ENCODE measurements at regions not wholly inside any gene's neighbourhood (a gene's known extent, or its start where the extent isn't known, plus 50 kb on each side); places are given as distances from the start of the nearest gene placed in this dataset.

DNA sequence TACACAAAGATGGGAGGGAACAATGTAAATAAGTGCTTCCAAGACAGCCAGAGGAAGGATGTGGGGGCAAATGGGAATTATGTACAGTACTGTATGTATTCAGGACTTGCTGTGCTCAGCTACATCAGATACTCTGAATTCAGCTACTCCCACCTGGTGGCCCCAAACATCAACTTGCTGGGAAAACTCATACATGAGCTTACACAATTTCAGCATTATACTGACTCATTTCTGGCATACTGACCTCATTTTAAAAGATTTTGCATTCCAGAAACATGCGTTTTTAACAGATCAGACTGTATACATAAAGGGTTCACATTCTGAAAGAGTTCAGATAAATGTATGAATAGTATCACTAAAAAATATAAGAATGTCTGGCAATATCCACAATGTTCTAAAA, 59.7 kb downstream of the GPX5 start:
- in situ Hi-C loops (cut with HindIII; ENCODE audit: low sequenced_read_pairs): no loop called here
- TF ChIP-seq, protein P1, sequence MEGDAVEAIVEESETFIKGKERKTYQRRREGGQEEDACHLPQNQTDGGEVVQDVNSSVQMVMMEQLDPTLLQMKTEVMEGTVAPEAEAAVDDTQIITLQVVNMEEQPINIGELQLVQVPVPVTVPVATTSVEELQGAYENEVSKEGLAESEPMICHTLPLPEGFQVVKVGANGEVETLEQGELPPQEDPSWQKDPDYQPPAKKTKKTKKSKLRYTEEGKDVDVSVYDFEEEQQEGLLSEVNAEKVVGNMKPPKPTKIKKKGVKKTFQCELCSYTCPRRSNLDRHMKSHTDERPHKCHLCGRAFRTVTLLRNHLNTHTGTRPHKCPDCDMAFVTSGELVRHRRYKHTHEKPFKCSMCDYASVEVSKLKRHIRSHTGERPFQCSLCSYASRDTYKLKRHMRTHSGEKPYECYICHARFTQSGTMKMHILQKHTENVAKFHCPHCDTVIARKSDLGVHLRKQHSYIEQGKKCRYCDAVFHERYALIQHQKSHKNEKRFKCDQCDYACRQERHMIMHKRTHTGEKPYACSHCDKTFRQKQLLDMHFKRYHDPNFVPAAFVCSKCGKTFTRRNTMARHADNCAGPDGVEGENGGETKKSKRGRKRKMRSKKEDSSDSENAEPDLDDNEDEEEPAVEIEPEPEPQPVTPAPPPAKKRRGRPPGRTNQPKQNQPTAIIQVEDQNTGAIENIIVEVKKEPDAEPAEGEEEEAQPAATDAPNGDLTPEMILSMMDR (IDR thresholded peaks at IDR 0.05; ENCODE audit: low read depth, low read length, missing control alignments): no peak
- no peak for DNase-seq (ENCODE audit: low read depth)

DNA sequence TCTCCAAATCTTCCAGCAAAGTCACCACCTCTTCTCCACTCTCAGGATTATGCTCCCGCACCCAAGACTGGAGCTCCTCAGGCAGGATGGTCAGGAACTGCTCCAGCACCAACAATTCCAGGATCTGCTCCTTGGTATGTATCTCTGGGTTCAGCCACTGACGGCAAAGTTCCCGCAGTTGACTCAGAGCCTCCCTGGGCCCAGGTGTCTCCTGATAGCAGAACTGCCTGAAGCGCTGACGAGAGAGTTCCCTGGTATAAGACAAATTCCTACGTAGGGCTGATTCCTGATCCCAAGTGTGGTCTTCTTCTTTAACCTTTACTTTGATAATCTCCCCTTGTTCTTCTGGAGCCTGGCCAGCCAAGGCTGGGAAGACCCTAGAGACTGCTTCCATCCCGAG, 60.6 kb downstream of the GPX5 start:
- in situ Hi-C loops (cut with HindIII; ENCODE audit: low sequenced_read_pairs): no loop called here
- DNase-seq (ENCODE audit: low read depth): no peak
- TF ChIP-seq, protein P1 (IDR thresholded peaks at IDR 0.05; ENCODE audit: low read depth, low read length, missing control alignments): no peak
- H3K4me3 ChIP-seq (ENCODE audit: low read depth, low read length): peak overlapping the region; percentile 63

More for the DNA sequence above, 59.7 kb downstream of the GPX5 start:
- H3K4me3 ChIP-seq (ENCODE audit: low read depth, low read length): no peak overlapping the region

DNA sequence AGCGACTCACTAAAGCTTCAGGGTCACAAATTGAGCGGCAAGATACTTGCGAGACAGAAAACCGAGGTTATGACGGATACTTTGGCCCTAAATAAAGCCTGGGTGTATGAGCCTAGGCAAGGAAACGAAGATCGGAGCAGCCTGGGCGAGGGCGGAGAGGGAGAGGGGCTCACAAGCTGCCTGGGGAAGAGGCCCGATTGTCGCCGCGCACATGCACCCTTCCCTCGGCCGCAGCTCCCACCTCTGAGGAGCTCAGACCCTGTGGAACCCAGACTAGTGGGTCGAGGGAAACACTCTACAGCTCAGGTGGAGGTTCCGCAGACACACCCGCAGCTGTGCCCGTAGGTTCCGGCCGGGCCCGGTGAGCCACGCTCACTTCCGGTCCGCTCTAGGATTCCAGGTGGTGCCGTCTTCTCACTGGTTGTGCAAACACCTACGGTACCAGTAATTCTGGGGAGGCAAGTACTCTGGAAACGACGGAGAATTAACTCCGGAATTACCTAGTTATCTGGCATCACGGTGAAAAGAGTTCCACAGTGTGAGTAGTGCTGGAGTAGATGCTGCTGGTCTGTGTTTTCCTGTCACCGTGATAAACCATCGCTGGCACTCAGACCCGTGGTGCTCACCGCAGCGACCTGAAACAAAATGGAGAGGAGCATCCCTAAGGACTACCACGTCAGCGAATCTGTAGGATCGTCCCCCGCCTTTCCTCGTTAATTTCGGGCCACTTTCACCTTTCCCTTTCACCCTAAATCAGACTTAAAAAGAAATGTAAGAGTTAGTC, 61.5 kb downstream of the GPX5 start:
- TF ChIP-seq, protein P1 (IDR thresholded peaks at IDR 0.05; ENCODE audit: low read depth, low read length, missing control alignments): no peak
- in situ Hi-C loops (cut with HindIII; ENCODE audit: low sequenced_read_pairs): no loop called here
- peak overlapping the region; percentile 63 for H3K4me3 ChIP-seq (ENCODE audit: low read depth, low read length)
- no peak for DNase-seq (ENCODE audit: low read depth)

DNA sequence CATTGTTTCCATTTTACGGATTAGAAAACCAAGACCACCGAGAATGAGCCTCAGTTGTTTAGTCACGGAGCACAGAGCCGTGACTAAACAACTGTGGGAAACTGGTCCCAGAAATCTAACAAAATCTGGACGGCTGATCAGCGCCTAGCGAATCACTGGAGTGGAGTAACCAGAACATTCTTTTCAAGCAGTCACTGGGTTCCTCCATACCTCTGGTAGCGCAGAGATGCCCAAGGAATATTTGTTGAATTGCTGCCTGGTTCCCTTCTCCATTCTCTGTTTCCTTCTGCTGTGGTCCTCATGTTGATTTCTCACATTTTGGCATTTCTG, 62.0 kb downstream of the GPX5 start:
- TF ChIP-seq, protein P1 (IDR thresholded peaks at IDR 0.05; ENCODE audit: low read depth, low read length, missing control alignments): no peak
- no peak for DNase-seq (ENCODE audit: low read depth)
- H3K4me3 ChIP-seq (ENCODE audit: low read depth, low read length): peak overlapping the region; percentile 63
- in situ Hi-C loops (cut with HindIII; ENCODE audit: low sequenced_read_pairs): no loop called here

DNA sequence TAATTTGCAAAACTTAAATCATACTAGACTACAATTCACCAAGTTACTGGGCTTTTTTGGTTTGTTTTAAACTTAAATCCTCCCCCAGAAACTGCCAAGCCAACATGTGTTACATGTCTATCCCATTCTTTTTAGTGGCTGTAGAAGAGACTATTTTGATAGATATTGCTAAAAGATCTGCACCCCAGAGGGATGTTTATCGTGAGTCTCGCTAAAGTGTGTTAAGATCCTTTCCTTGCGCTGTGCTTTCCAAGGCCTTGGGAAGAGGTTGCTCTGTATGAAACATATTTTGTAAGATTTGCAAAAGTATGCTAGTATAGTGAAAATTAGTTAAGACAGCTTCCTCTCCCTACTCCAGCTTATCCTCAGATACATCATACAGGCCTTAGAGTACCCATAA, 63.0 kb downstream of the GPX5 start:
- H3K4me3 ChIP-seq (ENCODE audit: low read depth, low read length): no peak overlapping the region
- no peak for DNase-seq (ENCODE audit: low read depth)
- TF ChIP-seq, protein P1 (IDR thresholded peaks at IDR 0.05; ENCODE audit: low read depth, low read length, missing control alignments): no peak
- in situ Hi-C loops (cut with HindIII; ENCODE audit: low sequenced_read_pairs): no loop called here

DNA sequence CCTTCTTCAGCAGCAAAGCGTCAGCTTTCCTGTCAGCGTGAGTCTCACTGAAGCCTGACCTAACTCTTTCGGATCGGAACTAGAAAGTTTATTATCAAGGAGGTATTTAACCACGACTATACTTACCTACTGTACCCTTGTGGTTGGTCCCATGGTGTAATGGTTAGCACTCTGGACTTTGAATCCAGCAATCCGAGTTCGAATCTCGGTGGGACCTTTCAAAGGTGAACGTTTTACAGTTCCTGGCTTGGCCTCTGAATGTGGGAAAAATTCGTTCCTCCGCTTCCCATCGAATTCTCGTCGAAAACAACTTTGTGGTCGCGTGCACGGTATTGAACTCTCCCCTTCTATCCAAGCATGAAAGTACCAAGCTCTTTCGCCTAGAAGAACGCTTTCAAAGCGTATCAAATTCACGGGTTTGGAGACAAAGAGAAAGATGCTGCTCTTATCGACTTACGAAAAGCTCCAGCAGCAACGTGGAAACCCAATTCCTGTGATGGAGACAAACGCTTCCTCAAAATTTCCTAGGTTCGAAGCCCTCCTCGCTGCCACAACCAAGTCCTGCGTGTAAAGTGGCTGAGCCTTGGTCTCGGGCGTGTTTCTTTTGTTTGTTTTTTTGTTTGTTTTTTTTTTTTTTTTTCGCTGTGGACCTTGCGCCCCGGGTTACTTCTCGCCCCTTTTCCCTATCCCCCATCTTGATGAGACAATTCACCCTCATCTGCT, 63.7 kb downstream of the GPX5 start:
- DNase-seq (ENCODE audit: low read depth): peak; percentile 78

More for the DNA sequence above, 63.7 kb downstream of the GPX5 start:
- TF ChIP-seq, protein P1 (IDR thresholded peaks at IDR 0.05; ENCODE audit: low read depth, low read length, missing control alignments): no peak
- peak overlapping the region; percentile 41 for H3K4me3 ChIP-seq (ENCODE audit: low read depth, low read length)
- in situ Hi-C loops (cut with HindIII; ENCODE audit: low sequenced_read_pairs): no loop called here

Measured in astrocyte of the cerebellum (primary cell).